ENCODE measurements at regions not wholly inside any gene's neighbourhood (a gene's known extent, or its start where the extent isn't known, plus 50 kb on each side); places are given as distances from the start of the nearest gene placed in this dataset.
A peak's percentile ranks its signal among the peaks of the same experiment; 100 is the strongest.
"Not testable (repeated sequence)": the region's sequence is repeated elsewhere in the genome, so short reads cannot be mapped to it uniquely, and the experiment has no call there.

- DNase-seq (ENCODE audit: low read depth), result no peak
- TF ChIP-seq, protein P1, sequence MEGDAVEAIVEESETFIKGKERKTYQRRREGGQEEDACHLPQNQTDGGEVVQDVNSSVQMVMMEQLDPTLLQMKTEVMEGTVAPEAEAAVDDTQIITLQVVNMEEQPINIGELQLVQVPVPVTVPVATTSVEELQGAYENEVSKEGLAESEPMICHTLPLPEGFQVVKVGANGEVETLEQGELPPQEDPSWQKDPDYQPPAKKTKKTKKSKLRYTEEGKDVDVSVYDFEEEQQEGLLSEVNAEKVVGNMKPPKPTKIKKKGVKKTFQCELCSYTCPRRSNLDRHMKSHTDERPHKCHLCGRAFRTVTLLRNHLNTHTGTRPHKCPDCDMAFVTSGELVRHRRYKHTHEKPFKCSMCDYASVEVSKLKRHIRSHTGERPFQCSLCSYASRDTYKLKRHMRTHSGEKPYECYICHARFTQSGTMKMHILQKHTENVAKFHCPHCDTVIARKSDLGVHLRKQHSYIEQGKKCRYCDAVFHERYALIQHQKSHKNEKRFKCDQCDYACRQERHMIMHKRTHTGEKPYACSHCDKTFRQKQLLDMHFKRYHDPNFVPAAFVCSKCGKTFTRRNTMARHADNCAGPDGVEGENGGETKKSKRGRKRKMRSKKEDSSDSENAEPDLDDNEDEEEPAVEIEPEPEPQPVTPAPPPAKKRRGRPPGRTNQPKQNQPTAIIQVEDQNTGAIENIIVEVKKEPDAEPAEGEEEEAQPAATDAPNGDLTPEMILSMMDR (IDR thresholded peaks at IDR 0.05; ENCODE audit: insufficient read depth, low read depth, low read length), result no peak
- no peak overlapping the region for H3K4me3 ChIP-seq (ENCODE audit: low read depth, low read length)
Observed at GRCh38 chr19:7400815-7401214, 52.1 kb downstream of the ARHGEF18 start.

DNA sequence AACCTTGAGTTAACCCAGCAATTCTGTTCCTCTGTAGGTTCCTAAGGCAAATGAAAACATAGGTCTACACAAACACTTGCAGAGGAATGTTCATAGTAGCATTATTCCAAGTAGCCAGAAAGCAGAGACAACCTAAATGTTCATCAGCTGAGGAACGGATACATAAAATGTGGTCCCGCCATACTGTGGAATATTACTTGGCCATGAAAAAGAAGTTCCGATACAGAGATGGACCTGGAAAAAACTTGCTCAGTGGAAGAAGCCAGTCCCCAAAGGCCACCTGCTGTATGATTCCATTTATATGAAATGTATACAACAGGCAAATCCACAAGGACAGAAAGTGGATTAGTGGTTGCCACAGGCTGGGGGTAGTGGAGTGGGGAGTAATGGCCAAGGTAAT is 53.0 kb downstream of the ARHGEF18 start:
- H3K4me3 ChIP-seq (ENCODE audit: low read depth, low read length), result no peak overlapping the region
- TF ChIP-seq, protein P1 (IDR thresholded peaks at IDR 0.05; ENCODE audit: insufficient read depth, low read depth, low read length), result no peak
- DNase-seq (ENCODE audit: low read depth), result no peak

DNA sequence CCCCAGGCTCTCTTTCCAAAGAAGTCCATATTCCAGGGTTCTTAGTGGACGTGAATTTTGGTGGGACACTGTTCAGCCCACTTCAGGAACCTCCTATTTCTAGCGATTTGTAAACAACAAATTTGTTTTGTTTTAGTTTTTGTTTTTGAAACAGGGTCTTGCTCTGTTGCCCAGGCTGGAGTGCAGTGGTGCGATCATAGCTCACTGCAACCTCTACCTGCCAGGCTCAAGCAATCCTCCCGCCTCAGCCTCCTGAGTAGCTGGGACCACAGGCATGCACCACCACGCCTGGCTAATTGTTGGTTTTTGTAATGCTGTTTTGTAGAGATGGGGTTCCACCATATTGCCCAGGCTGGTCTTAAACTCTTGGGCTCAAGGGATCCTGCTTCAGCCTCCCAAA is 56.7 kb downstream of the ARHGEF18 start:
- DNase-seq (ENCODE audit: low read depth); H3K4me3 ChIP-seq (ENCODE audit: low read depth, low read length): not testable (repeated sequence)

DNA sequence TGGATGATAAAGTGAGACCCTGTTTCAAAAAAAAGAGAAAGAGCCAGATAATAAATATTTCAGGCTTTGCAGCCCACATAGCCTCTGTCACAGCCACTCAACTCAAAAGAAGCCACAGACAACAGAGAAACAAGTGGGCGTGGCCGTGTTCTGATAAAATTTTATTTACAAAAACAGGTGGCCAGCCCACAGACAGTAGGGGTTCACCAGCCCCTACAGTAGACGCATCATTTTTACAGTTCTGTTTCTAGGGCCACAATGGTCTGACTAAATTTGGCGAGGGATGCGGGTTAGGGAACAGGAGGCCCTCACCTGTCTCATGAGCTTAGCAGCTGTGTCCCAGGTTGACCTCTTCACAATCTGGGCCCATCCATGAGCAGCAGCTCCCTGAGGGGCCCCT is 59.5 kb downstream of the ARHGEF18 start:
- DNase-seq (ENCODE audit: low read depth), result no peak
- H3K4me3 ChIP-seq (ENCODE audit: low read depth, low read length), result no peak overlapping the region
- TF ChIP-seq, protein P1 (IDR thresholded peaks at IDR 0.05; ENCODE audit: insufficient read depth, low read depth, low read length), result no peak

GRCh38 chr19:7410946-7411345 is 62.2 kb downstream of the ARHGEF18 start:
- TF ChIP-seq, protein P1 (IDR thresholded peaks at IDR 0.05; ENCODE audit: insufficient read depth, low read depth, low read length), result no peak
- no peak for DNase-seq (ENCODE audit: low read depth)
- H3K4me3 ChIP-seq (ENCODE audit: low read depth, low read length), result no peak overlapping the region

- no peak for DNase-seq (ENCODE audit: low read depth)
- no peak overlapping the region for H3K4me3 ChIP-seq (ENCODE audit: low read depth, low read length)
- TF ChIP-seq, protein P1 (IDR thresholded peaks at IDR 0.05; ENCODE audit: insufficient read depth, low read depth, low read length), result no peak
Observed at GRCh38 chr19:7413629-7414028, 64.9 kb downstream of the ARHGEF18 start.

DNA sequence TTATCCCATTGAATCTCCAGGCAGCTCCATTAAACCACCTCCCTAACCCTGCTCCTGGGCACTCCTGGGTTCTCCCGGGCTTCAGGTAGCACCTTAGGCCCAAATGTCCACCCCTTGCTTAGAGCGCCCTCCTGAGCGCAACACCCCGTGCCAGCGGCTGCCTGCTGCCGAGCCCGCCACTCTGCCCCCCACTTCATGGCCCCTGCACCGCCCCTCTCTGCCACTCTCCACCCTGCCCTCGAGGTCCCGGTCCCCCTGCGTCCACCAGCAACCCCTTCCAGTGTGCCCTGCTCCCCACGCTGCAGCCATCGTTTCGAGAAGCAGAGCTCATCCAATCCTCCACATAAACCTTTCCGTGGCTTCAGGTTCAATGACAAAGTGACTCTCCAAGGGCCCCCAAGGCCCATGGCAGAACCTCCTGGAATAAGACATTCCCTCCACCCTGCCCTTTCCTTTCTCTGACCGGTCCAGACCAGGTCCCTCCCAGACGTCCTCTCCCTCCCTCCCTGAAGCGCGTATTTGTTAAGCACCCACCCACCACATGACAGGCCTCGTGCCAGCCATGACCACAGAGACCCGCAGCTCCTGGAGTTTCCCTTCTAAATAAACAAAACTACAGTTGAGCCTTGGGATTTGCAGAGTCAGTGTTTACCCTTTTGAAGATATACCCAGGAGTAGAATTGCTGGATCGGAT is 66.6 kb downstream of the ARHGEF18 start:
- H3K4me3 ChIP-seq (ENCODE audit: low read depth, low read length), result no peak overlapping the region
- peak; percentile 96 for DNase-seq (ENCODE audit: low read depth)
- TF ChIP-seq, protein P1 (IDR thresholded peaks at IDR 0.05; ENCODE audit: insufficient read depth, low read depth, low read length), result no peak

Measured in fibroblast of villous mesenchyme (primary cell).